Stimulated activated CD4-positive, alpha-beta T cell treated with anti-CD3 and anti-CD28 coated beads, TNF-alpha, amount 100 ng/mL, for 24 hours (primary cell): ENCODE measurements at regions not wholly inside any gene's neighbourhood (a gene's known extent, or its start where the extent isn't known, plus 50 kb on each side); places are given as distances from the start of the nearest gene placed in this dataset.

Source experiments
- DNase-seq, 3 experiments: peaks; one replicate each; pipeline ENCODE4 v3.0.0-alpha.2; 2020; ENCODE audit warnings: low read depth in 3 of 3

GRCh38 chr22:18731075-18731666 lies 119.5 kb upstream of the RIMBP3 start:
- DNase-seq: no peak

GRCh38 chr22:18730410-18730809 lies 118.7 kb upstream of the RIMBP3 start:
- DNase-seq: peak; percentile 28 to 57 (median 47)
